ENCODE measurements at regions not wholly inside any gene's neighbourhood (a gene's known extent, or its start where the extent isn't known, plus 50 kb on each side); places are given as distances from the start of the nearest gene placed in this dataset.
A peak's percentile ranks its signal among the peaks of the same experiment; 100 is the strongest.

DNA sequence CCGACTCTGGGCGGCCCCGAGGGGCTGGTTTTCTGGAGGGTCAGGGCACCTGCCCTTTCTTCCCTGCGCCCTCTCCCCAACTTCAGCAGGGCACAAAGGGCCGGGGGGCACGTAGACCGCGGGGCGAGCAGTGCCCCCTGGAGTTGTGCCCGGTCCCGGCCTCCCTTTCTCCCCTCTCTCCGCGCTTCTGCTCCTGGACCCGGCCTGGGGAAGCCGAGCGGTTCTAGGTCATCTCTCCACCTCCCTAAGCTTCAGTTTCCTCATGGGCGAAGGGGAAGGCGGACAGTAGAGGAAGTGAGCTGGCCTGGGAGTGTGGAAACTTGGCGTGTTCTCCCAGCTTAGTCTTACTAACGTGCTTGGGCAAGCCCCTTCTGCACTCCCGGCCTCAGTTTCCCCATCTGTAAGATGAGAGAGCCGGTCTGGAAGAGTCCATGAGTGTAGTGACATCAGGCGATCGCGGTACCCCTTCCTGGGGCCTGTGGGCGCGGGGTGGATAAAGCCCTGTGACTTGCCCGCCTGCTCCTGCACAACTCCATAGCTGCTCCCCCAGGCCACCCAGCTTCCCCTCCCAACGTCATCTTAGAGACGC is 158.6 kb upstream of the PARP11 start:
- Histone ChIP-seq H3K9me3 (no peaks in the 10 kb centered on the region), H3K4me1 (peaks cover 24% of the 10 kb centered on the region), H3K27ac (peak overlapping the region; percentile 91), H3K36me3 (no peaks in the 10 kb centered on the region), H3K27me3 (ENCODE audit: low read depth) (no peaks in the 10 kb centered on the region), H3K4me3 (peak overlapping the region; percentile 56)
- intact Hi-C loops (cut with DNase I) = no loop called here
- ATAC-seq = peak; percentile 54 to 65
- peak; percentile 60 for DNase-seq
- TF ChIP-seq, protein P1, sequence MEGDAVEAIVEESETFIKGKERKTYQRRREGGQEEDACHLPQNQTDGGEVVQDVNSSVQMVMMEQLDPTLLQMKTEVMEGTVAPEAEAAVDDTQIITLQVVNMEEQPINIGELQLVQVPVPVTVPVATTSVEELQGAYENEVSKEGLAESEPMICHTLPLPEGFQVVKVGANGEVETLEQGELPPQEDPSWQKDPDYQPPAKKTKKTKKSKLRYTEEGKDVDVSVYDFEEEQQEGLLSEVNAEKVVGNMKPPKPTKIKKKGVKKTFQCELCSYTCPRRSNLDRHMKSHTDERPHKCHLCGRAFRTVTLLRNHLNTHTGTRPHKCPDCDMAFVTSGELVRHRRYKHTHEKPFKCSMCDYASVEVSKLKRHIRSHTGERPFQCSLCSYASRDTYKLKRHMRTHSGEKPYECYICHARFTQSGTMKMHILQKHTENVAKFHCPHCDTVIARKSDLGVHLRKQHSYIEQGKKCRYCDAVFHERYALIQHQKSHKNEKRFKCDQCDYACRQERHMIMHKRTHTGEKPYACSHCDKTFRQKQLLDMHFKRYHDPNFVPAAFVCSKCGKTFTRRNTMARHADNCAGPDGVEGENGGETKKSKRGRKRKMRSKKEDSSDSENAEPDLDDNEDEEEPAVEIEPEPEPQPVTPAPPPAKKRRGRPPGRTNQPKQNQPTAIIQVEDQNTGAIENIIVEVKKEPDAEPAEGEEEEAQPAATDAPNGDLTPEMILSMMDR (IDR thresholded peaks at IDR 0.05) = no peak

- no peaks in the 10 kb centered on the region for H3K27me3 ChIP-seq (ENCODE audit: low read depth)
- no peaks in the 10 kb centered on the region for H3K36me3 ChIP-seq
- no peaks in the 10 kb centered on the region for H3K9me3 ChIP-seq
- DNase-seq (peak; percentile 92), ATAC-seq (peak; percentile 98)
- peak overlapping the region; percentile 91 for H3K27ac ChIP-seq
- H3K4me3 ChIP-seq = peak overlapping the region; percentile 56
- peaks cover 21% of the 10 kb centered on the region for H3K4me1 ChIP-seq
- intact Hi-C loops (cut with DNase I) = no loop called here
- TF ChIP-seq, protein P1 (IDR thresholded peaks at IDR 0.05) = peak; percentile 12
Observed at GRCh38 chr12:4030929-4031702, 157.9 kb upstream of the PARP11 start.

DNA sequence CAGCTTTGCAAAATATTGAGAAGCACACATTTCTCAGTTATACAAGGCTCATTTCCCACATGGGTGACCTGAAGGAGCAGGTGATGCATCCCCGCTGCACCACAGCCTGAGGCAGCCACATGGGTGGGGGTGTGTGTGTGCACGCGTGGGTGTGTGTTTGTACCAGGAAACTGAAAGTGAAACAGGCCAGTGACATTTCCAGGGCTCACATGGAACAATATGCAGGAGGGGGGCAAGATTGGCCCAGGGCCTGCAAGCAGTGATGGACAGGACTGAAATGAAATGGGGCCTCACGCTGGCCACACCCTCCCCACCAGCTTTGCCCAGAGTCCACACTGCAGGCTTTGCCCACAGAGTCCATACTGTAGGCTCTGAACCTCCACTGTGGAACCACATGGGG is 154.2 kb upstream of the PARP11 start:
- H3K27ac ChIP-seq = no peak overlapping the region
- intact Hi-C loops (cut with DNase I) = no loop called here
- TF ChIP-seq, protein P1 (IDR thresholded peaks at IDR 0.05) = no peak
- H3K36me3 ChIP-seq = no peaks in the 10 kb centered on the region
- DNase-seq (peak; percentile 53), ATAC-seq (no peak)
- no peaks in the 10 kb centered on the region for H3K9me3 ChIP-seq
- H3K4me1 ChIP-seq = peaks cover 16% of the 10 kb centered on the region
- no peak overlapping the region for H3K4me3 ChIP-seq
- no peaks in the 10 kb centered on the region for H3K27me3 ChIP-seq (ENCODE audit: low read depth)

- Histone ChIP-seq H3K36me3 (no peaks in the 10 kb centered on the region), H3K4me1 (peaks cover 9% of the 10 kb centered on the region), H3K27ac (no peak overlapping the region), H3K4me3 (no peak overlapping the region), H3K27me3 (ENCODE audit: low read depth) (no peaks in the 10 kb centered on the region), H3K9me3 (no peaks in the 10 kb centered on the region)
- DNase-seq (no peak), ATAC-seq (no peak)
- TF ChIP-seq, protein P1 (IDR thresholded peaks at IDR 0.05) = no peak
- intact Hi-C loops (cut with DNase I) = no loop called here
Observed at GRCh38 chr12:4026517-4026916, 153.3 kb upstream of the PARP11 start.

- TF ChIP-seq, protein P1 (IDR thresholded peaks at IDR 0.05) = no peak
- ATAC-seq = no peak
- H3K9me3 ChIP-seq = no peaks in the 10 kb centered on the region
- H3K27ac ChIP-seq = no peak overlapping the region
- H3K4me1 ChIP-seq = peaks cover 6% of the 10 kb centered on the region
- DNase-seq = no peak
- no peaks in the 10 kb centered on the region for H3K27me3 ChIP-seq (ENCODE audit: low read depth)
- intact Hi-C loops (cut with DNase I) = no loop called here
- H3K36me3 ChIP-seq = no peaks in the 10 kb centered on the region
- H3K4me3 ChIP-seq = no peak overlapping the region
Observed at GRCh38 chr12:4026020-4026358, 152.8 kb upstream of the PARP11 start.
